NCI-H128 (cell line): ENCODE measurements at regions not wholly inside any gene's neighbourhood (a gene's known extent, or its start where the extent isn't known, plus 50 kb on each side); places are given as distances from the start of the nearest gene placed in this dataset.
"Not testable (repeated sequence)": the region's sequence is repeated elsewhere in the genome, so short reads cannot be mapped to it uniquely, and the experiment has no call there.

Experiments used
- DNase-seq: peaks from one replicate; lab custom pipeline; 2025; ENCODE audit not compliant: unreplicated experiment; lab: John Stamatoyannopoulos, UW

- not testable (repeated sequence) for DNase-seq
These were observed 113.9 kb upstream of the PHACTR3 start for GRCh38 chr20:59490196-59491004.

- no peak for DNase-seq
These were observed 112.5 kb upstream of the PHACTR3 start for GRCh38 chr20:59491884-59492283.

GRCh38 chr20:59493926-59494325 lies 110.4 kb upstream of the PHACTR3 start:
- DNase-seq, result no peak

GRCh38 chr20:59495166-59495565 lies 109.2 kb upstream of the PHACTR3 start:
- DNase-seq, result no peak

- DNase-seq, result peak; percentile 3
These were observed 108.3 kb upstream of the PHACTR3 start for GRCh38 chr20:59495894-59496510.

- no peak for DNase-seq
These were observed 106.0 kb upstream of the PHACTR3 start for GRCh38 chr20:59498291-59498690.

- DNase-seq, result no peak
These were observed 104.5 kb upstream of the PHACTR3 start for GRCh38 chr20:59499863-59500262.

GRCh38 chr20:59508729-59509128 lies 95.6 kb upstream of the PHACTR3 start:
- no peak for DNase-seq

- DNase-seq, result no peak
These were observed 91.7 kb upstream of the PHACTR3 start for GRCh38 chr20:59512651-59513050.

- DNase-seq, result no peak
These were observed 89.8 kb upstream of the PHACTR3 start for GRCh38 chr20:59514554-59514953.

GRCh38 chr20:59515013-59515905 lies 89.1 kb upstream of the PHACTR3 start:
- DNase-seq, result no peak

GRCh38 chr20:59515906-59516209 lies 88.5 kb upstream of the PHACTR3 start:
- no peak for DNase-seq

GRCh38 chr20:59518881-59519706 lies 85.2 kb upstream of the PHACTR3 start:
- peak; percentile 9 for DNase-seq

GRCh38 chr20:59519707-59520014 lies 84.7 kb upstream of the PHACTR3 start:
- no peak for DNase-seq

GRCh38 chr20:59520814-59521213 lies 83.5 kb upstream of the PHACTR3 start:
- no peak for DNase-seq

GRCh38 chr20:59525500-59526241 lies 78.7 kb upstream of the PHACTR3 start:
- peak; percentile 2 for DNase-seq

GRCh38 chr20:59526242-59527225 lies 77.8 kb upstream of the PHACTR3 start:
- DNase-seq, result no peak

GRCh38 chr20:59530782-59531181 lies 73.6 kb upstream of the PHACTR3 start:
- DNase-seq, result no peak

- no peak for DNase-seq
These were observed 66.3 kb upstream of the PHACTR3 start for GRCh38 chr20:59537991-59538390.
